Gastroesophageal sphincter (tissue), 3 donors: ENCODE measurements at regions not wholly inside any gene's neighbourhood (a gene's known extent, or its start where the extent isn't known, plus 50 kb on each side); places are given as distances from the start of the nearest gene placed in this dataset.

ENCODE experiments used
- CTCF ChIP-seq, 4 experiments: fragments of 200-600 bp in 2 of 4; fragments of 450-650 bp in 2 of 4; sonication (generic) in 1 of 4; IDR thresholded peaks; one replicate each; pipeline ENCODE4 v1.5.1; 2017 to 2019; ENCODE audit warnings: antibody characterized with exemption in 4 of 4, mild to moderate bottlenecking in 2 of 4, moderate library complexity in 2 of 4
- POLR2A ChIP-seq, 2 donors: fragments of 450-650 bp; IDR thresholded peaks; one replicate each; pipeline ENCODE4 v1.6.1; 2017; ENCODE audit warnings: antibody characterized with exemption in 2 of 2, mild to moderate bottlenecking in 2 of 2, moderate library complexity in 1 of 2
- POLR2AphosphoS5 ChIP-seq: sonication (generic); formaldehyde crosslinking; IDR thresholded peaks from one replicate; pipeline ENCODE4 v1.6.1; 2017; ENCODE audit warnings: antibody characterized with exemption

- TF ChIP-seq CTCF (IDR thresholded peaks at IDR 0.05) (no peak), POLR2AphosphoS5 (no peak), POLR2A (IDR thresholded peaks at IDR 0.05) (no peak)
Observed at GRCh38 chr2:236775511-236775910, 205.9 kb downstream of the ACKR3 start.
